HepG2 (cell line): ENCODE measurements at regions not wholly inside any gene's neighbourhood (a gene's known extent, or its start where the extent isn't known, plus 50 kb on each side); places are given as distances from the start of the nearest gene placed in this dataset.

Source experiments
- AHDC1 ChIP-seq: sonication (generic); formaldehyde crosslinking; IDR thresholded peaks from 2 replicates; pipeline ENCODE4 v1.5.1; 2020; ENCODE audit warnings: mild to moderate bottlenecking, missing genetic modification reagents, borderline replicate concordance
- CREM ChIP-seq, 2 experiments: sonication (generic) in 1 of 2; formaldehyde crosslinking in 1 of 2; IDR thresholded peaks; 2 replicates each; pipeline versions ENCODE4 v1.4.0 to v1.6.1; 2016 to 2020; ENCODE audit warnings: antibody characterized with exemption in 1 of 2, mild to moderate bottlenecking in 1 of 2, missing genetic modification reagents in 1 of 2
- ELF3 ChIP-seq: IDR thresholded peaks from 2 replicates; pipeline ENCODE4 v1.6.1; 2016; ENCODE audit warnings: missing genetic modification reagents, missing compliant biosample characterization
- ETV5 ChIP-seq: IDR thresholded peaks from 2 replicates; pipeline ENCODE4 v1.6.1; 2018; ENCODE audit warnings: missing biosample characterization, missing genetic modification reagents, inconsistent platforms, borderline replicate concordance
- FOXA3 ChIP-seq: IDR thresholded peaks from 2 replicates; pipeline ENCODE4 v1.6.1; 2016; ENCODE audit warnings: missing genetic modification reagents, missing compliant biosample characterization
- GFI1 ChIP-seq: sonication (generic); formaldehyde crosslinking; IDR thresholded peaks from 2 replicates; pipeline ENCODE4 v1.5.0; 2020; ENCODE audit warnings: missing genetic modification reagents, mild to moderate bottlenecking, borderline replicate concordance
- HDAC2 ChIP-seq: sonication (generic); formaldehyde crosslinking; IDR thresholded peaks from 2 replicates; pipeline ENCODE4 v1.4.0; 2020; ENCODE audit warnings: missing genetic modification reagents
- HMG20B ChIP-seq: conservative IDR thresholded peaks from 2 replicates; pipeline ENCODE4 v1.6.1; 2016; ENCODE audit warnings: missing genetic modification reagents, missing compliant biosample characterization
- HNF4A ChIP-seq: sonication (generic); formaldehyde crosslinking; IDR thresholded peaks from 2 replicates; pipeline ENCODE4 v1.4.0; 2020; ENCODE audit warnings: missing genetic modification reagents
- KLF16 ChIP-seq, 2 experiments: sonication (generic) in 1 of 2; formaldehyde crosslinking in 1 of 2; IDR thresholded peaks; 2 replicates each; pipeline versions ENCODE4 v1.6.1 to v1.8.0; 2016 to 2023; ENCODE audit warnings: missing genetic modification reagents in 2 of 2, missing compliant biosample characterization in 1 of 2
- LCORL ChIP-seq, 2 experiments: fragments of 450-650 bp in 1 of 2; sonication (generic) in 1 of 2; formaldehyde crosslinking in 1 of 2; IDR thresholded peaks; 2 replicates each; pipeline versions ENCODE4 v1.5.0 to v1.6.1; 2017 to 2020; ENCODE audit warnings: antibody characterized with exemption in 1 of 2, missing genetic modification reagents in 1 of 2
- MIXL1 ChIP-seq: IDR thresholded peaks from 2 replicates; pipeline ENCODE4 v1.6.1; 2016
- MLXIP ChIP-seq: sonication (generic); formaldehyde crosslinking; IDR thresholded peaks from 2 replicates; pipeline ENCODE4 v1.9.0; 2021; ENCODE audit warnings: missing genetic modification reagents, borderline replicate concordance
- NFIC ChIP-seq: IDR thresholded peaks from 2 replicates; pipeline ENCODE4 v1.6.1; 2012; ENCODE audit warnings: mild to moderate bottlenecking, low read length, inconsistent platforms
- RCOR2 ChIP-seq: IDR thresholded peaks from 2 replicates; pipeline ENCODE4 v1.6.1; 2016; ENCODE audit warnings: missing biosample characterization, missing genetic modification reagents
- SMARCE1 ChIP-seq: fragments of 450-650 bp; IDR thresholded peaks from 2 replicates; pipeline ENCODE4 v1.6.1; 2017; ENCODE audit warnings: borderline replicate concordance
- THAP8 ChIP-seq: sonication (generic); formaldehyde crosslinking; IDR thresholded peaks from 2 replicates; pipeline ENCODE4 v1.5.1; 2020; ENCODE audit warnings: missing genetic modification reagents, mild to moderate bottlenecking, borderline replicate concordance
- ZBTB25 ChIP-seq: IDR thresholded peaks from 2 replicates; pipeline ENCODE4 v1.6.1; 2018; ENCODE audit warnings: missing genetic modification reagents
- ZNF205 ChIP-seq: IDR thresholded peaks from 2 replicates; pipeline ENCODE4 v1.6.1; 2018; ENCODE audit warnings: missing biosample characterization, missing genetic modification reagents
- ZNF720 ChIP-seq: sonication (generic); formaldehyde crosslinking; IDR thresholded peaks from 2 replicates; pipeline ENCODE4 v1.4.0; 2020; ENCODE audit warnings: missing genetic modification reagents
- ZSCAN9 ChIP-seq: IDR thresholded peaks from 2 replicates; pipeline ENCODE4 v1.6.1; 2016; ENCODE audit warnings: borderline replicate concordance

- TF ChIP-seq MLXIP: no peak
- peak; percentile 24; the same call in 1 of the 2 replicates for TF ChIP-seq CREM (IDR thresholded peaks at IDR 0.05)
- TF ChIP-seq CREM (CRISPR knock-in tag; IDR thresholded peaks at IDR 0.05): no peak
- peak; percentile 71 for TF ChIP-seq NFIC
- TF ChIP-seq HDAC2 (CRISPR knock-in tag): peak; percentile 74
- TF ChIP-seq LCORL (IDR thresholded peaks at IDR 0.05): no peak
- 0 out of 2 replicates have a peak, but pooled peaks have one; percentile 24 for TF ChIP-seq LCORL (CRISPR knock-in tag; IDR thresholded peaks at IDR 0.05)
- 0 out of 2 replicates have a peak, but pooled peaks have one; percentile 31 for TF ChIP-seq ZSCAN9 (CRISPR knock-in tag)
- peak; percentile 53; the same call in 1 of the 2 replicates for TF ChIP-seq ETV5
- no peak for TF ChIP-seq SMARCE1
- TF ChIP-seq ZNF205: no peak
- peak; percentile 73 for TF ChIP-seq FOXA3 (CRISPR knock-in tag)
- 0 out of 2 replicates have a peak, but pooled peaks have one; percentile 23 for TF ChIP-seq ELF3 (CRISPR knock-in tag)
- peak; percentile 69; the same call in 1 of the 2 replicates for TF ChIP-seq AHDC1
- TF ChIP-seq HNF4A (CRISPR knock-in tag): peak; percentile 39; the same call in 1 of the 2 replicates
- peak; percentile 91 for TF ChIP-seq HMG20B (CRISPR knock-in tag)
- no peak for TF ChIP-seq ZNF720
- peak; percentile 63; the same call in 1 of the 2 replicates for TF ChIP-seq RCOR2 (CRISPR knock-in tag)
- TF ChIP-seq GFI1 (CRISPR knock-in tag): peak; percentile 54; the same call in 1 of the 2 replicates
- TF ChIP-seq KLF16 (CRISPR knock-in tag; IDR thresholded peaks at IDR 0.05): peak in 1 of 2 experiments; percentile 25; a peak in 1 of 4 replicates
- TF ChIP-seq THAP8 (CRISPR knock-in tag): no peak
- TF ChIP-seq ZBTB25 (CRISPR knock-in tag): 0 out of 2 replicates have a peak, but pooled peaks have one; percentile 20
- peak; percentile 23; the same call in 1 of the 2 replicates for TF ChIP-seq MIXL1 (CRISPR knock-in tag)
Observed at GRCh38 chr7:25832456-25832855, 319.5 kb upstream of the NFE2L3 start (continued).
